ENCODE measurements at regions not wholly inside any gene's neighbourhood (a gene's known extent, or its start where the extent isn't known, plus 50 kb on each side); places are given as distances from the start of the nearest gene placed in this dataset.

- TF ChIP-seq CTCF (conservative IDR thresholded peaks at IDR 0.05; ENCODE audit: low read depth): no peak
- H3K27ac ChIP-seq: no peak overlapping the region
- no peak for DNase-seq (ENCODE audit: low spot score)
- ChIA-PET CTCF (no interaction called here), POLR2A (ENCODE audit: low non-redundant PET) (no interaction called here)
These were observed 414.9 kb downstream of the PLCL1 start for GRCh38 chr2:198219292-198219691.

DNA sequence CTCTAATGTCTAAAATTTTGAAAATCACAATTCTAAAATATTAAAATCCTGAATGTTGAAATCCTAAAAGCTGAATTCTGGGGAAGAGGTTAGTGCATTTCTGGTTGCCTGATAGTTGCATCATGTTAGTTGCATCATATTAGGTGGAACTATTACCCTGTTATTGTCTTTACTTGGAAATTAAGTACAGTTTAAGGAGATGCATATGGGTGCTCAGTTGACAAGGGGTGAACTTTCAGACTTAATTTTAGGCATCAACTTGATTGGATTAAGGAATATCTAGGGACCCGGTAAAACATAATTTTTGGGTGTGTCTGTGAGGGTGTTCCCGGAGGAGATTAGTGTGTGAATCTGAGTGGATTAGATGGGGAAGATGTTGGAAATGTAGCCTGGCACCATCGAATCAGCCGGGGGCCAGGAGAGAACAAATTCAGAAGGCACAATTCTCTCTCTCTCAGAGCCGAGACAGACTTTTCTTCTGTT is 409.8 kb downstream of the PLCL1 start:
- DNase-seq (ENCODE audit: low spot score): no peak
- CTCF ChIA-PET: no interaction called here
- TF ChIP-seq CTCF (conservative IDR thresholded peaks at IDR 0.05; ENCODE audit: low read depth): no peak
- H3K27ac ChIP-seq: no peak overlapping the region
- POLR2A ChIA-PET (ENCODE audit: low non-redundant PET): no interaction called here

DNA sequence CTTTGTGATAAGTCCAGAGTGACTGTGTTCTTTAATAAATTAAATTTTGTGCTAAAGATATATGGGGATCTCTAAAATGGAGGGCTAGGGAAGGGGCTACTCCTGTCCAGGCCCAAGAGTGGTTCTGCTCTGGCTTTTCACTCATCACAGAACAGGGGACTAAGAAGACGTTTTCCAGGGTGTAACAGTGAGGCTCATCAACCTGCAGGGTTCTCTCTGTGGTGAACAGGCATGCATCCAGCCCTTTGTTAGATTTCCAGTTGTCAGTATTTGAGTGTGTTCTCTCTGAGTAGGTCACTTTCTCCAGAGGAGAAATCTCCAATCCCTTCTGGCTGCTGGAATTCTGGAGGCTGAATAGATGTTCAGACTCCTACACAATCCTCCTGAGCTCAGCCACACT is 408.9 kb downstream of the PLCL1 start:
- TF ChIP-seq CTCF (conservative IDR thresholded peaks at IDR 0.05; ENCODE audit: low read depth): no peak
- DNase-seq (ENCODE audit: low spot score): no peak
- ChIA-PET CTCF (no interaction called here), POLR2A (ENCODE audit: low non-redundant PET) (no interaction called here)
- no peak overlapping the region for H3K27ac ChIP-seq

DNA sequence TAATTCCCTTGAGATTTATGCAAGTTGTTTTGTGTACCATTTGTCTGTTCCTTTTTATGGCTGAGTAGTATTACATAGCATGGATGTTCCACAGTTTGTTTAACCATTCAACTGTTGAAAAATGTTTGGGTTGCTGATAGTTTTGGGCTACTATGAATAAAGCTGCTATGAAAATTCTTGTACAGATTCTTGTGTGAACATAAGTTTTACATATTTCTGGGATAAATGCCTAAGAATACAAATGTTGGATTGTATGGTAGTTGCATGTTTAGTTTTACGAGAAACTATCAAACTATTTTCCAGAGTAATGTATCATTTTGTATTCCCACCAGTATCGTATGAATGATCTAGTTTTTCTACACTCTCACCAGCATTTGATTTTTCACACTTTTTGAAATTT is 407.3 kb downstream of the PLCL1 start:
- DNase-seq (ENCODE audit: low spot score): no peak
- ChIA-PET POLR2A (ENCODE audit: low non-redundant PET) (no interaction called here), CTCF (interaction anchor here (0.6 kb wide), 2 partner anchors 59 to 955 kb away, joined by 4 to 7 read pairs; no protein-coding TSS in a partner anchor)
- TF ChIP-seq CTCF (conservative IDR thresholded peaks at IDR 0.05; ENCODE audit: low read depth): no peak
- H3K27ac ChIP-seq: no peak overlapping the region

GRCh38 chr2:198203336-198204069 is 399.1 kb downstream of the PLCL1 start:
- ChIA-PET CTCF (interaction anchor here (1.0 kb wide), 1 partner anchor 28 kb away, joined by 4 read pairs; no protein-coding TSS in a partner anchor), POLR2A (ENCODE audit: low non-redundant PET) (no interaction called here)
- TF ChIP-seq CTCF (conservative IDR thresholded peaks at IDR 0.05; ENCODE audit: low read depth): no peak
- H3K27ac ChIP-seq: no peak overlapping the region
- DNase-seq (ENCODE audit: low spot score): no peak

Measured in RWPE1 (cell line).